AG09309 (cell line): ENCODE measurements at regions not wholly inside any gene's neighbourhood (a gene's known extent, or its start where the extent isn't known, plus 50 kb on each side); places are given as distances from the start of the nearest gene placed in this dataset.
"Not testable (repeated sequence)": the region's sequence is repeated elsewhere in the genome, so short reads cannot be mapped to it uniquely, and the experiment has no call there.

Experiments used
- DNase-seq: peaks from one replicate; pipeline ENCODE4 v3.0.0-alpha.2; 2010; ENCODE audit warnings: low read depth
- H3K4me3 ChIP-seq: 2 replicates; pipeline ENCODE4 v1.5.1; 2011; ENCODE audit warnings: mild to moderate bottlenecking, low read depth, low read length, moderate library complexity; ENCODE audit not compliant: control insufficient read depth
- TF ChIP-seq, protein P1 (sequence below): IDR thresholded peaks from 2 replicates; pipeline ENCODE4 v1.5.1; 2011; ENCODE audit warnings: mild to moderate bottlenecking, low read depth, low read length, inconsistent platforms; ENCODE audit not compliant: insufficient read depth, control insufficient read depth; ENCODE audit errors: missing control alignments

DNA sequence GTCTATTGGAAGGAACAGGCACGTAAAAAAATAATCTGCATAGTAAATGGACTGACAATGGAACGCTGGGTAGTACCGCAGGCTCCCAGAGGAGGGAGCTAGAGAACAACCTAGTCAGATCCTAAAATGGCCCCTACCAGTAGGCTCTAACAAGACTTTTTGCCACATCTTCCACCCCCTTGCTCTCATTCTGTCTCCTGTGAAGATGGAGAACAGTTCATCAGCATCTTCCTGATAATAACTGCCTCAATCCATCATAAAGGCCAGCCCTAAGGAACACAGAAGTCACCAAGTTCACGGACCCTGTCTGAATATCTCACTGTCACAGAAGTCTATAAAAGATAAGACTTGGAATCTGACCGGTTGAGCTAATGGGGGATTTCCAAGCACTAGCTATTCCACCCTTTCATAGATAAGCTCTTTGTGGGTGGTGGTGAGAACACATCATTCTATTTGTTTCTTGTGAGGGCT, 133.4 kb downstream of the SLC1A3 start:
- TF ChIP-seq, protein P1, sequence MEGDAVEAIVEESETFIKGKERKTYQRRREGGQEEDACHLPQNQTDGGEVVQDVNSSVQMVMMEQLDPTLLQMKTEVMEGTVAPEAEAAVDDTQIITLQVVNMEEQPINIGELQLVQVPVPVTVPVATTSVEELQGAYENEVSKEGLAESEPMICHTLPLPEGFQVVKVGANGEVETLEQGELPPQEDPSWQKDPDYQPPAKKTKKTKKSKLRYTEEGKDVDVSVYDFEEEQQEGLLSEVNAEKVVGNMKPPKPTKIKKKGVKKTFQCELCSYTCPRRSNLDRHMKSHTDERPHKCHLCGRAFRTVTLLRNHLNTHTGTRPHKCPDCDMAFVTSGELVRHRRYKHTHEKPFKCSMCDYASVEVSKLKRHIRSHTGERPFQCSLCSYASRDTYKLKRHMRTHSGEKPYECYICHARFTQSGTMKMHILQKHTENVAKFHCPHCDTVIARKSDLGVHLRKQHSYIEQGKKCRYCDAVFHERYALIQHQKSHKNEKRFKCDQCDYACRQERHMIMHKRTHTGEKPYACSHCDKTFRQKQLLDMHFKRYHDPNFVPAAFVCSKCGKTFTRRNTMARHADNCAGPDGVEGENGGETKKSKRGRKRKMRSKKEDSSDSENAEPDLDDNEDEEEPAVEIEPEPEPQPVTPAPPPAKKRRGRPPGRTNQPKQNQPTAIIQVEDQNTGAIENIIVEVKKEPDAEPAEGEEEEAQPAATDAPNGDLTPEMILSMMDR, result peak; percentile 77
- H3K4me3 ChIP-seq, result no peak overlapping the region
- DNase-seq, result no peak

DNA sequence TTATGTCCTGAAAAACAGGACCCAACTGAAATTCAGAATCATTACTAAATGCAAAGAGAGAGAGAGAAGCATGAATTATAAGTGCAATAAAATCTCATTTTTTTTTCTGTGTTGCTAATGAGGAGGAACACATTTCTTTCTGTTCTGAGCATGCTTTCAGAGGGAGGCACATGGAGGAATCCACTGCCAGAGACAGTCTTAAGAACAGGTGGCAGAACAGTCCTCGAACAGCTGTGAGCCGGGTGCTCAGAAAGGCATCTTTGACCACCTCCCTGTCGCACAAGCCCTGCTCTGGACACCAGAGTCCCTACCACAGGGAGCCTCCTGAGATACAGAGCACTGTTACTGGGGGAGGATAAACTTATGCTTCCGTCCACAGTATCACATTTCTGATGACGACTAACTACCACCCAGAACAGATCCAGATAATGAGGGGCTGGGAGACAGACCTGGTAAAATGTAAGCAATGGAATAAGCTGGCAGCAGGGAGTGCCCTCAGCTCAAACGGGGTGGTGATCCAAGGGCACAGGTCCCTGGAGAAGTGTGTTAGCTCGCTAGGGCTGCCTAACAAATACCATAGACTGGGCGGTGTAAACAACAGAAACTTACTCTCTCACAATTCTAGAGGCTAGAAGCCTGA, 134.0 kb downstream of the SLC1A3 start:
- DNase-seq, result no peak
- H3K4me3 ChIP-seq, result no peak overlapping the region
- TF ChIP-seq, protein P1, result no peak

DNA sequence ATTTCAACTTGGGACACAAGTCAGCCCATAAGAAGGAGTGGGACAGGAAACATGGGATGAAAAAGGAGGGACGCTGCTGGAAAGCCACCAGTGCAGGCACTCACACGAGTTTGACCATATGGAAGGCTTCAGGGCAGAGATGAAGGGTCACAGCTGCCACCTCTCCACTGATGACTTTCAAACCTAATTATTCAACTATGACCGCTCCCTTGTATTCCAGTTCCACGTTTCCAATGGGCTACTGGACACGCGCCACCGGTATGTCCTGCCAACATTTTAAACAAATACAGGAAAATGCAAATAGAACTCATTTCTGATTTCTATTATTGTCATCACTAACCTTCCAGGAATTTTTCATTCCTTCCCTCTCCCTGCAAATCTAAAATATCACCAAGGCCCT, 134.7 kb downstream of the SLC1A3 start:
- H3K4me3 ChIP-seq, result no peak overlapping the region
- DNase-seq, result no peak
- TF ChIP-seq, protein P1, result no peak

DNA sequence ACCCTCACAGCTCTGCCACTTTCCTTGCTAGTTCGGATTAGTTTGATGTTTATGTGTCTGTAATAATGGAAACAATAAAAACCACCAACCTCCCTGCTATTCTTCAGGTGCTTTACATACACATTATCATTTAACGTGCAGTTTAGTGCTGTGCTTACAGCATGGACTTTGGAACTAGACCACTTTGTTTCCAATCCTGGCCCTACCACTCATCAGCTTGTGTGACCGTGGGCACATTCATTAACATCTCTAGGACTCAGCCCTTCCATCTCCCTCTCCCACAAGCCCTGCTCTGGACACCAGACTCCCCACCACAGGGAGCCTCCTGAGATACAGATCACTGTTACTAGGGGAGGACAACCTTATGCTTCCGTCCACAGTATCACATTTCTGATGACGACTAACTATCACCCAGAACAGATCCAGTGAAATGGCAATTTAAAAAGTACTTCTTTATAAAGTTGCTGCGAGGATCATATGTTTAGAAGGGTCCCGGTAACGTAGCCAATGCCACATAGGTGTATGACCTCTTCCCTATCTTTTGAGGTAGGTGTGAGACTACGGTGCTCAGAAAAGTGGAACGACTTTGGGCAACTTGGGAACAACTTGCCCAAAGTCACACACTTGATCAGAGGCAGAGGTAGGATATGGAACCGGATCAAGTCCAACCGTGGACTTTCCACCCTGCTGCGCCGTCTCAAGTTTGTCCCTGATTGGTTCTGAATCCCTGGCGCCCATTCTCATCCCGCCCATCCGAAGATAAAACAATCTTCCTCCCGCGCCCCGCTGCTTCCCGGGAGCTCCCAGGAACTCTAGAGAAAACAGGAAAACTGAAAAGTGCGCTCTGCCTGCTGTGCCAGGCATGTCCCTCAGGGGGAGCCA, 132.4 kb upstream of the NIPBL start:
- peak overlapping the region; percentile 54 for H3K4me3 ChIP-seq
- TF ChIP-seq, protein P1, result peak; percentile 70
- no peak for DNase-seq

DNA sequence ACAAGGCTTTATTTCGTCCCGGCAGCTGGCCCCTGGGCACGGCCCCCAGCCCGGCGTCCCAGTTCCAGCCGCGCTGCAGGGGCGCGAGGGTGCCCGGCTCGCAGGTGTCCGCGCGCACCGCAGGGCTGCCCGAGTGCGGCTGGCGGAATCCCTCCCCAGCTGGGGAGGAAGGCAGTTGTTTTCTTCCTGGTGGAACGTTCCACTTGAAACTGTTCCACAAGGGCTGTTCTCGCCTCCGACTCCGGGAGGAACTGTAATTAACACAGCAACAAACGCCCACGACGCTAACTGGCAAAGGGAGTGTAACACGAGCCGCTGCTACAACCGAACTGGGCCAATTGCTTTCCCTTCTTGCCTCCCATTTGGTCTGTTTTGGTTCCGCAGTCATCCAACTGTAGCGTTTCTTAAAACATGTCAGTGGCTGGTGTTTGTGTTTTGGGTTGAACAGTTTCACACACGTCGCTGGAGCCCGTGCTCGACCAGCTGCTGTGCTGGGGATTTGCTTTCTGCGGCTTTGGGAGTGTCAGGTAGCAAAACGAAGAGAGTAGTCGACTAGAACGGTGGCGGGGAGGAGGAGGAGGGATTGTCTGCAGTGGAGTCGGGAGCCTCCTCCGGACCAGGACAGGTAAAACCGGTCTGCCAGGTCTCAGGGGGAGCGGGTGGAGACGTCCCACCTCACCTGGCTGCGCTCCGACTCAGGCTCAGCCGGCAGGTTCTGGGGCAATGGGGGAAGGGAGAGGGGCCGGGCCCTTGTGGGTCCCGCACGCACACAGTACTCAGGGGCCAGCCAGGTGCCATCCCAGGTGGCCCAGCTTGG, 131.6 kb upstream of the NIPBL start:
- no peak for DNase-seq
- TF ChIP-seq, protein P1, result no peak
- H3K4me3 ChIP-seq, result peak overlapping the region; percentile 54

DNA sequence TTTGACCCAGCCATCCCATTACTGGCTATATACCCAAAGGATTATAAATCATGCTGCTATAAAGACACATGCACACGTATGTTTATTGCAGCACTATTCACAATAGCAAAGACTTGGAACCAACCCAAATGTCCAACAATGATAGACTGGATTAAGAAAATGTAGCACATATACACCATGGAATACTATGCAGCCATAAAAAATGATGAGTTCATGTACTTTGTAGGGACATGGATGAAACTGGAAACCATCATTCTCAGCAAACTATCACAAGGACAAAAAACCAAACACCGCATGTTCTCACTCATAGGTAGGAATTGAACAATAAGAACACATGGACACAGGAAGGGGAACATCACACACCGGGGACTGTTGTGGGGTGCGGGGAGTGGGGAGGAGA, 128.8 kb upstream of the NIPBL start:
- not testable (repeated sequence) for H3K4me3 ChIP-seq, DNase-seq
